H1 (cell line): ENCODE measurements at regions not wholly inside any gene's neighbourhood (a gene's known extent, or its start where the extent isn't known, plus 50 kb on each side); places are given as distances from the start of the nearest gene placed in this dataset.

Source experiments
- JUND ChIP-seq: IDR thresholded peaks from 2 replicates; pipeline ENCODE4 v1.6.1; 2011; ENCODE audit warnings: mild to moderate bottlenecking, improper control_type of control experiment, low read length
- KDM5A ChIP-seq: fragments of 200-600 bp; IDR thresholded peaks from 2 replicates; pipeline ENCODE4 v1.7.1; 2012; ENCODE audit warnings: mild to moderate bottlenecking, low read length, inconsistent platforms, mixed read lengths
- TCF12 ChIP-seq: IDR thresholded peaks from 2 replicates; pipeline ENCODE4 v1.6.1; 2011; ENCODE audit warnings: low read depth, mild to moderate bottlenecking, low read length

DNA sequence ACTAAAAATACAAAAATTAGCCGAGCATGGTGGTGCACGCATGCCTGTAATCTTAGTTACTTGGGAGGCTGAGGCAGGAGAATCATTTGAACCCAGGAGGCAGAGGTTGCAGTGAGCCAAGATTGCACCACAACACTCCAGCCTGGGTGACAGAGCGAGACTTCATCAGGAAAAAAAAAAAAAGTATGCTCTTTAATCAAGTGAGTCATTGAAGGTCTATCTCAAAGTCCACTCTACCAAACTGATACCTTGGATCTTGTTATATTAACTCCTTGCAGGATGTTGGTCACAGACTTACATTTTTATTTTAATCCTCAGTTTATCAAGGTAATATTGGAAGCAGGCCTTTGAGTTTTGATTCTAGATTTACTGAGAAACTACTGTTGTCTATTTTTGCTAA, 348.7 kb downstream of the COL12A1 start (continued):
- TF ChIP-seq TCF12 (no peak), KDM5A (no peak), JUND (no peak)
